SH-SY5Y (cell line): ENCODE measurements at regions not wholly inside any gene's neighbourhood (a gene's known extent, or its start where the extent isn't known, plus 50 kb on each side); places are given as distances from the start of the nearest gene placed in this dataset.

Source experiments
- GATA2 ChIP-seq: IDR thresholded peaks from 2 replicates; pipeline ENCODE4 v1.6.1; 2011; ENCODE audit warnings: mild to moderate bottlenecking, low read depth, low read length
- GATA3 ChIP-seq: IDR thresholded peaks from 2 replicates; pipeline ENCODE4 v1.6.1; 2011; ENCODE audit warnings: low read depth, mild to moderate bottlenecking, low read length, moderate library complexity

DNA sequence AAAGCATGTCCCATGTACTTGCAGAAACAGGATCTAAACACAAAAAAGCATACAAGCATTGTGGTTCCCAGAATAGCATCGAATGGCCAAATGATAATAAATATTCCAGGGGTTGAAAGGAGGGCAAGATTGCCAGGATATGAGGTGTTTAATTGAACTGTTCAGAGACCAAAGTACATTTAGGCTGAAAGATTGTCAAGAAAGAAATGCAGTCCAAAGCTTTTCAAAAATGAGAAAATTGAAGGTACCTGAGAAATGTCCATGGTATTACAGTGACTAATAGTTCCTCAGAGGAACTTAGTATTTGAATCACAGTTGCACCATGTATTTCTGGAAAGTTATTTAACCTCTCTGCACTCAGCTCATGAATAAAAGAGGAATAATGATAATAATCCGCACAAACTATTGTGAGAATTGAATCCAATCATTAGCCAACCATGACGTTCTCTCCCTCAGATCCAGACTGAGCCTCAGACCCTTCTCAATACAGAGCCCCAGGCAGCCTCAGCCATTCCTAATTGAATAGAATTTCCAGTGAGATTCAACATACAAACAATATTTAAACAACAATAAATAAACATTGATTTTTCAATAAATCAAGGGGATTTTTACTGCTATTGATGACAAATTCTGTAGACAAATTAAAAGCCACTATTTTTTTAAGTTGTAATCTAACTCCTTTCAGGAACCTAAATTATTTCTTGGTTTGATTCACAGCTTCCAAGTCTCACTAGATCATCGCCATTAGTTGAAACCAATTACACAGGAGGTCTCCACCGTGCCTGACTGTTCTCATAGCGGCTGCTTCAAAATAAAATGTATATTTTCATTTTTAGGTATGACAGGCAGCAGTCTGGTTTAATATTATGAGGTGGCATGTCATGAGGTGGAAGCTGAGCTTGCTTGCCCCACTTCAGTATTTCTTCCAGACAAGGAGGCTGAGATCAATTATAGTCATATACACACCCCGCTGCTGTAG lies 144.3 kb upstream of the TENT5A start:
- TF ChIP-seq GATA3 (no peak), GATA2 (no peak)
